ENCODE measurements at regions not wholly inside any gene's neighbourhood (a gene's known extent, or its start where the extent isn't known, plus 50 kb on each side); places are given as distances from the start of the nearest gene placed in this dataset.

DNA sequence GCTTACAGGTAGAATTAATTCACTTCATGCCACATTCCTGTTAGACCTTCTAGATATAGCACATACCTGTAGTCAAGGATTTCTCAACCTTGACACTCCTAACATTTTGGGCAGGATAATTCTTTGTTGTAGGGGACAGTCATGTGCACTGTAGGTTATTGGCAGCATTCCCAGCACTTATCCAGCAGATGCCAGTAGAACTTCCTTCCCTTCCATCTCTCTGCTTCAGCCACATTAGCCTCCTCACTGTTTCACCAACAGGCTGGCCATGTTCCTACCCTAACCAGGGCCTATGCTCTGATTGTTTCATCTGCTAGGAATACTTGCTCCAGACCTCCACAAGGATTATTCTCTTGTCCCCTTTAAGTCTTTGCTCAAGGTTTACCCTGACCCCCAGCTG is 68.0 kb upstream of the STAC start:
- TF ChIP-seq CTCF (conservative IDR thresholded peaks at IDR 0.05 in 1 of 2, IDR thresholded peaks at IDR 0.05 in 1 of 2; ENCODE audit: extremely low read depth in 1 of 2, insufficient read depth in 1 of 2, low read depth in 1 of 2, low read length in 2 of 2) (no peak), EZH2 (IDR thresholded peaks at IDR 0.05; ENCODE audit: borderline replicate concordance, low read length) (no peak)
